ENCODE measurements at regions not wholly inside any gene's neighbourhood (a gene's known extent, or its start where the extent isn't known, plus 50 kb on each side); places are given as distances from the start of the nearest gene placed in this dataset.

- no peak for TF ChIP-seq CTCF (IDR thresholded peaks at IDR 0.05)
These were observed 106.5 kb upstream of the KCTD1 start for GRCh38 chr18:26654616-26655524.

- TF ChIP-seq CTCF (IDR thresholded peaks at IDR 0.05): peak; percentile 22; the same call in 1 of the 2 replicates
These were observed 105.7 kb upstream of the KCTD1 start for GRCh38 chr18:26653943-26654615.

- no peak for TF ChIP-seq CTCF (IDR thresholded peaks at IDR 0.05)
These were observed 104.1 kb upstream of the KCTD1 start for GRCh38 chr18:26652501-26652900.

- no peak for TF ChIP-seq CTCF (IDR thresholded peaks at IDR 0.05)
These were observed 102.2 kb upstream of the KCTD1 start for GRCh38 chr18:26650310-26651268.

GRCh38 chr18:26649193-26649543 lies 100.8 kb upstream of the KCTD1 start:
- no peak for TF ChIP-seq CTCF (IDR thresholded peaks at IDR 0.05)

GRCh38 chr18:26648509-26649192 lies 100.3 kb upstream of the KCTD1 start:
- TF ChIP-seq CTCF (IDR thresholded peaks at IDR 0.05): no peak

GRCh38 chr18:26646901-26647300 lies 98.5 kb upstream of the KCTD1 start:
- no peak for TF ChIP-seq CTCF (IDR thresholded peaks at IDR 0.05)
